LNCAP (cell line): ENCODE measurements at regions not wholly inside any gene's neighbourhood (a gene's known extent, or its start where the extent isn't known, plus 50 kb on each side); places are given as distances from the start of the nearest gene placed in this dataset.

ENCODE experiments used
- TF ChIP-seq, protein P1 (sequence below): fragments of 450-650 bp; IDR thresholded peaks from 2 replicates; pipeline ENCODE4 v1.5.1; 2017; ENCODE audit warnings: mild to moderate bottlenecking

GRCh38 chr9:90948156-90948555 is 146.5 kb downstream of the SYK start:
- TF ChIP-seq, protein P1, sequence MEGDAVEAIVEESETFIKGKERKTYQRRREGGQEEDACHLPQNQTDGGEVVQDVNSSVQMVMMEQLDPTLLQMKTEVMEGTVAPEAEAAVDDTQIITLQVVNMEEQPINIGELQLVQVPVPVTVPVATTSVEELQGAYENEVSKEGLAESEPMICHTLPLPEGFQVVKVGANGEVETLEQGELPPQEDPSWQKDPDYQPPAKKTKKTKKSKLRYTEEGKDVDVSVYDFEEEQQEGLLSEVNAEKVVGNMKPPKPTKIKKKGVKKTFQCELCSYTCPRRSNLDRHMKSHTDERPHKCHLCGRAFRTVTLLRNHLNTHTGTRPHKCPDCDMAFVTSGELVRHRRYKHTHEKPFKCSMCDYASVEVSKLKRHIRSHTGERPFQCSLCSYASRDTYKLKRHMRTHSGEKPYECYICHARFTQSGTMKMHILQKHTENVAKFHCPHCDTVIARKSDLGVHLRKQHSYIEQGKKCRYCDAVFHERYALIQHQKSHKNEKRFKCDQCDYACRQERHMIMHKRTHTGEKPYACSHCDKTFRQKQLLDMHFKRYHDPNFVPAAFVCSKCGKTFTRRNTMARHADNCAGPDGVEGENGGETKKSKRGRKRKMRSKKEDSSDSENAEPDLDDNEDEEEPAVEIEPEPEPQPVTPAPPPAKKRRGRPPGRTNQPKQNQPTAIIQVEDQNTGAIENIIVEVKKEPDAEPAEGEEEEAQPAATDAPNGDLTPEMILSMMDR = no peak

- TF ChIP-seq, protein P1 = no peak
These were observed 149.0 kb downstream of the SYK start for GRCh38 chr9:90950600-90950999.

GRCh38 chr9:90953200-90953599 is 151.6 kb downstream of the SYK start:
- TF ChIP-seq, protein P1 = no peak

DNA sequence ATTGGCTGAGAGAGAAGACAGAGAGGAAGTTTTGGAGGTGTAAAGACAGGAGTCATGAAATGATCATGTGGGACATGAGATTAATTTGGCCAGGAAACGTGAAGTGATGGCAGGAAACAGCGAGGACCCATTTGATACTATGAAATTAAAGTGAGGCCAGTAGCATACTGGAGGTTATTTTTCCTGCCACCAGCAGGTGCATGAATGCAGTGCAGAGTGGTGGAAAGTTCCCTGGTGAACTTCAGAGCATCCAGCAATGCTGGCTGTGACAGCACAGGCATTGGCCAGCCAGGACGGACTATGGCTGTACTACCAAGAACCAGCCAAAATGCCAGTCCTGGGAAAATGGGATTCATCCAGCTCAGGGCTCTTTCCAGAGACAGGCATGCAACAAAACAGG is 152.2 kb downstream of the SYK start:
- TF ChIP-seq, protein P1 = no peak

GRCh38 chr9:90956026-90956810 is 154.6 kb downstream of the SYK start:
- TF ChIP-seq, protein P1 = no peak

DNA sequence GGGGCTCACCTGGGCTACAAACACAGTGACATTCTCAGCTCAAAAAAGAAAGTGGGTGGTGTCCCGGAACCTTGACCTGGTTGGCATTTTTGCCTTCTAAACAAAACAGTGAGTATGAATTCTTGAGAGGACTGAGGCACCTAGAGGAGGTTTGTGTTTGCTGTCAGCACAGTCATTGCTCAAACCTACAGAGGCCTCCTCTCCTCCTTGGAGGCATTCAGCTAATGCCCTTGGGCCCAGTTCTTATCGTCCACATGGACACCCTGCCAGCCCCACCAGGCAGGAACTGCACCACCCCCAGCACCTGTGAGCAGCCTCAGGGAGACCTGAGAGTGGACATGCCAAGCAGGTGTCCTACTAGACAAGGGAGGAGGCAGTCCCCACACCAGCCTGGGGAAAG is 156.7 kb downstream of the SYK start:
- TF ChIP-seq, protein P1 = no peak

GRCh38 chr9:90960941-90961340 is 159.3 kb downstream of the SYK start:
- TF ChIP-seq, protein P1 = no peak

GRCh38 chr9:90961375-90961774 is 159.8 kb downstream of the SYK start:
- TF ChIP-seq, protein P1 = no peak
